ENCODE measurements at regions not wholly inside any gene's neighbourhood (a gene's known extent, or its start where the extent isn't known, plus 50 kb on each side); places are given as distances from the start of the nearest gene placed in this dataset.

DNA sequence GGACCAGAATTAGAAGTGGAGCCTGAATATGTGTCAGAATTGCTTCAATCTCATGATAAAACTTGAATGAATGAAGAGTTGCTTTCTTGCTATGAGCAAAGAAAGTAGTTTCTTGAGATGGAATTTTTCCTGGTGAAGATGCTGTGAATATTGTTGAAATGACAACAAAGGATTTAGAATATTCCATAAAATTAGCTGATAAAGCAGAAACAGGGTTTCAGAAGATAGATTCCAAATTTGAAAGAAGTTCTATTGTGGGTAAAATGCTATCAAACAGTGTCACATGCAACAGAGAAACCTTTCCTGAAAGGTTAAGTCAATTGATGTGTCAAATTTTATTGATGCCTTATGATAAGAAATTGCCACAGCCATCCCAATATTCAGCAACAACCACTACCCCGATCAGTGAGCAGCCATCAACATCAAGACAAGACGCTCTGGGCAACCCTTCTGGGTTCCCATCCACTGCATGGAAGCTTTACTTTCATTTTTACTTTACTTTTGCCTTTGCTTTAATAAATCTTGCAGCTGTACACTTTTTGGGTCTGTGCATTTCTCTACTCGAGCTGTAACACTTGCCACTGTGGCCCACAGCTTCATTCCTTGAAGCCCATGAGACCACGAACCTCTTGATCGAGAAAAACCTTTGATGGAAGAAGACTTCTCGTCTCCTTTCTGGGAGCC lies 104.0 kb upstream of the SSTR1 start:
- no peak overlapping the region for H3K4me3 ChIP-seq (replicated peaks; ENCODE audit: low read depth, low read length)
- TF ChIP-seq, protein P1, sequence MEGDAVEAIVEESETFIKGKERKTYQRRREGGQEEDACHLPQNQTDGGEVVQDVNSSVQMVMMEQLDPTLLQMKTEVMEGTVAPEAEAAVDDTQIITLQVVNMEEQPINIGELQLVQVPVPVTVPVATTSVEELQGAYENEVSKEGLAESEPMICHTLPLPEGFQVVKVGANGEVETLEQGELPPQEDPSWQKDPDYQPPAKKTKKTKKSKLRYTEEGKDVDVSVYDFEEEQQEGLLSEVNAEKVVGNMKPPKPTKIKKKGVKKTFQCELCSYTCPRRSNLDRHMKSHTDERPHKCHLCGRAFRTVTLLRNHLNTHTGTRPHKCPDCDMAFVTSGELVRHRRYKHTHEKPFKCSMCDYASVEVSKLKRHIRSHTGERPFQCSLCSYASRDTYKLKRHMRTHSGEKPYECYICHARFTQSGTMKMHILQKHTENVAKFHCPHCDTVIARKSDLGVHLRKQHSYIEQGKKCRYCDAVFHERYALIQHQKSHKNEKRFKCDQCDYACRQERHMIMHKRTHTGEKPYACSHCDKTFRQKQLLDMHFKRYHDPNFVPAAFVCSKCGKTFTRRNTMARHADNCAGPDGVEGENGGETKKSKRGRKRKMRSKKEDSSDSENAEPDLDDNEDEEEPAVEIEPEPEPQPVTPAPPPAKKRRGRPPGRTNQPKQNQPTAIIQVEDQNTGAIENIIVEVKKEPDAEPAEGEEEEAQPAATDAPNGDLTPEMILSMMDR (IDR thresholded peaks at IDR 0.05; ENCODE audit: low read depth, low read length, missing control alignments) = no peak
- no peak for DNase-seq (ENCODE audit: extremely low read depth, low read depth)

DNA sequence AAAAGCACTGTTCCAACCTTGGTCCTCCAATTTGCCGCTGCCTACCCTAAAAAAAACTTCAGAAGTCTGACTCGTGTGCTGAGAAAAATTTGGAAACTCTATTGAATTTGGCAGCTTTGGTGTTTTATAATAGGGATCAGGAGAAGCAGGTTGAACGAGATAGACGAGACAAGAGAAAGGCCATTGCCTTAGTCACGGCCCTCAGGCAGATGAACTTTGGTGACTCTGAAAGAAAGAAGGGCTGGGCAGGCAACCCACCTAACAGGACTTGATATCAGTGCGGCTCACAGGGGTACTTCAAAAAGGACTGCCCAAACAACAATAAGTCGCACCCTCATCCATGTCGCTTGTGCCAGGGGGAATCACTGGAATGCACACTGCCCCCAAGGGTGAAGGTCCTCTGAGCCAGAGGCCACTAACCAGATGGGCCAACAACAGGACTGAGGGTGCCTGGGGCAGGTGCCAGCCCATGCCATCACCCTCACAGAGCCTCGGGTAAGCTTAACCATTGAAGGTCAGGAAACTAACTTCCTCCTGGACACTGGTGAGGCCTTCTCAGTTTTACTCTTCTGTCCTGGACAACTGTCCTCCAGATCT lies 102.5 kb upstream of the SSTR1 start:
- DNase-seq (ENCODE audit: extremely low read depth, low read depth) = no peak
- TF ChIP-seq, protein P1 (IDR thresholded peaks at IDR 0.05; ENCODE audit: low read depth, low read length, missing control alignments) = no peak
- no peak overlapping the region for H3K4me3 ChIP-seq (replicated peaks; ENCODE audit: low read depth, low read length)

DNA sequence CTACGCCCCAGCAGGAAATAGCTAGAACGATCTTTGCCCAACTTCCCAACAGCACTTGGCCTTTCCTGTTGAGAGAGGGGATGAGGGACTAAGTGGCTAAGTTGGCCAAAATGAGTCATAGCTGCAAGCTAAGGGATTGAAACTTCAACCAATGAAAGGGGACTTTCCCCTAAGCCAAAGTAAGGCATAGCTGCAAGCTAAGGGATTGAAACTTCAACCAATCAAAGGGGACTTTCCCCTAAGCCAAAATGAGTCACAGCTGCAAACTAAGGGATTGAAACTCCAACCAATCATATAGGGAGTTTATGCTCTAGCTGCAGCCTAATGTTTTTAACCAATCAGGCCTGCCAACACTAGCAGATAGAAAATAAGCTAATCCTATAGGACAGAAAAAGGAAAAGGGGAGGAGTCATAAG lies 100.5 kb upstream of the SSTR1 start:
- DNase-seq (ENCODE audit: extremely low read depth, low read depth) = no peak
- H3K4me3 ChIP-seq (replicated peaks; ENCODE audit: low read depth, low read length) = no peak overlapping the region
- TF ChIP-seq, protein P1 (IDR thresholded peaks at IDR 0.05; ENCODE audit: low read depth, low read length, missing control alignments) = no peak

DNA sequence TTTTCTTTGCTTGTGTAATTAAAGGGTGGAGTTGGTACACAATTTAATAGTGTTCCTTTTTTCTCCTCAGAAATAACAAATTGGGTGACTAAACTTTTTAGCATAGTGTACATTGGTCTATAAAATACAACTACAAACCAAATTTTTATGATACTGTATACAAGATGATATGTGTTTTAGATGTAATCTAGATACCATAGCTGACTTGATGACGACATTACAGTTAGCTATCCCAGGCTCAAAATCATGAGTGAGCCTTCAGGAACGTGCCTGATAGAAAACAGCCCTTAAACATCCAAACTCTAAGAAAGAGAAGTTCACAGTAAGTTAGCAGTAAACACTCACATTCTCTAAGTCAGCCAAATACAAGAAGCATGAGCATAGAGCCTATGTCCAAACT lies 99.0 kb upstream of the SSTR1 start:
- TF ChIP-seq, protein P1 (IDR thresholded peaks at IDR 0.05; ENCODE audit: low read depth, low read length, missing control alignments) = no peak
- DNase-seq (ENCODE audit: extremely low read depth, low read depth) = peak; percentile 21
- no peak overlapping the region for H3K4me3 ChIP-seq (replicated peaks; ENCODE audit: low read depth, low read length)

DNA sequence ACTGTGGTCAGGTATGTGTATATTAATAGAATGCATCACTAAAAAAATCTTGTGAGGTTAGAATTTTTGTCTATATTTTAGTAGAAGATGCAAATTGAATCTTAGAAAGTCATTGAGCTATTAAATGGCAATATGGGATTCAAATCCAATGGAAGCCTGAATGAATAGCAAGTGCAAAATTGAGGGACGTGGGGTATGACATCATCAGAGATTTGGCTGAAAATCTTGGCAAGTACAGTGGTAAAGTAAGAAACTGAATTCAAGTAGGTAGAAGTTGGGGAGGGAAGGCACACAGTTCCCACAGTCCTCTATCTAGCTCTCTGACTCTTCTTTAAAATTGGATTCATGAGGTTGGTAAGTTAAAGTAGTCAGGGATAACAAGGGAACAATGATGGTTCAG lies 97.4 kb upstream of the SSTR1 start:
- H3K4me3 ChIP-seq (replicated peaks; ENCODE audit: low read depth, low read length) = no peak overlapping the region
- TF ChIP-seq, protein P1 (IDR thresholded peaks at IDR 0.05; ENCODE audit: low read depth, low read length, missing control alignments) = no peak
- no peak for DNase-seq (ENCODE audit: extremely low read depth, low read depth)

DNA sequence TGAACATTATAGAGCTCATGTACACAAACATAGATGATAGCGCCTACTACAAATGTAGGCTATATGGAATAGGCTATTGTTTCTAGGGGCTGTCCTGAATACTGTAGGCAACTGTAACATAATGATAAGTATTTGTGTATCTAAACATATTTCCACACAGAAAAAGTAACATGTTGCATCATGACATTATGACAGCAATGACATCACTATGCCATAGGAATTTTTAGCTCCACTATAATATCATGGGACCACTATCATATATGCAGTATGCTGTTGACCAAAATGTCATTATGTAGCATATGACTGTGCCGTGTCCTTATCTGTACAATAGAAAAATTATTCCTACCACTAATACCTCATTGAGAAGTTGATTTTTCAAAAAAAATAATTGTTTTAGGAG lies 96.7 kb upstream of the SSTR1 start:
- TF ChIP-seq, protein P1 (IDR thresholded peaks at IDR 0.05; ENCODE audit: low read depth, low read length, missing control alignments) = no peak
- H3K4me3 ChIP-seq (replicated peaks; ENCODE audit: low read depth, low read length) = no peak overlapping the region
- DNase-seq (ENCODE audit: extremely low read depth, low read depth) = no peak

All from HFF-Myc (cell line).